Right lobe of liver (tissue), 4 donors: ENCODE measurements at regions not wholly inside any gene's neighbourhood (a gene's known extent, or its start where the extent isn't known, plus 50 kb on each side); places are given as distances from the start of the nearest gene placed in this dataset.

Experiments used
- CTCF ChIP-seq, 4 donors: fragments of 200-600 bp in 3 of 4; fragments of 450-650 bp in 1 of 4; IDR thresholded peaks; one replicate each; pipeline versions ENCODE4 v1.5.1 to v1.8.0; 2016 to 2022; ENCODE audit warnings: antibody characterized with exemption in 4 of 4, mild to moderate bottlenecking in 2 of 4
- POLR2A ChIP-seq: fragments of 450-650 bp; IDR thresholded peaks from one replicate; pipeline ENCODE4 v1.6.1; 2017; ENCODE audit warnings: antibody characterized with exemption, mild to moderate bottlenecking
- donor health status: DM: no; HTN: no; CAD: no.
- donor health status: DM: no; HTN: no; CAD: no.
- donor health status: DM: no; HTN: yes; CAD: no.

- no peak for TF ChIP-seq CTCF (IDR thresholded peaks at IDR 0.05)
- TF ChIP-seq POLR2A: no peak
These were observed 55.7 kb upstream of the PTGR2 start for GRCh38 chr14:73795974-73796373.
